GM10266 (cell line): ENCODE measurements at regions not wholly inside any gene's neighbourhood (a gene's known extent, or its start where the extent isn't known, plus 50 kb on each side); places are given as distances from the start of the nearest gene placed in this dataset.

Experiments
- DNase-seq: peaks from one replicate; pipeline ENCODE4 v3.0.0; 2012; ENCODE audit errors: extremely low spot score
- CTCF ChIP-seq: IDR thresholded peaks from 2 replicates; pipeline ENCODE4 v1.5.1; 2012; ENCODE audit warnings: mild to moderate bottlenecking, low read depth; ENCODE audit not compliant: control insufficient read depth, insufficient read depth; ENCODE audit errors: missing control alignments

DNA sequence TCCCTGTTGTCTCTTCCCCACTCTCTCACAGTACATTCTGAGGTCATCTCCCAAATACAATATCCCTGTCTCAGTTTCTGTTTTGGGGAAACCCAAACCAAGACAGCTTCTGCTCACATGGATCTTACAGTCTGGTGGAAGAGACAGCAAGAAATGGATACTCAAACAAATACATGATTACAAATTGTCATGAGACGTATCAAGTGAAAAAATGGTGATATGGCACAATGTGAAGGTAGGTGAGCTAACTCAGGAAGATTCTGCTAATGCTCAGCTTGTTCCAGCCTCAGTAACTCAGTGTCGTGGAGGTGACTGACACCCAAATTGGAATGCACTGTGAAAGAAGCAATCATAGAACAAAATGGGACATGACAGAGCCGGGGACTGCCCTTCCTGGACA lies 68.3 kb downstream of the CHST1 start:
- TF ChIP-seq CTCF, result no peak

DNA sequence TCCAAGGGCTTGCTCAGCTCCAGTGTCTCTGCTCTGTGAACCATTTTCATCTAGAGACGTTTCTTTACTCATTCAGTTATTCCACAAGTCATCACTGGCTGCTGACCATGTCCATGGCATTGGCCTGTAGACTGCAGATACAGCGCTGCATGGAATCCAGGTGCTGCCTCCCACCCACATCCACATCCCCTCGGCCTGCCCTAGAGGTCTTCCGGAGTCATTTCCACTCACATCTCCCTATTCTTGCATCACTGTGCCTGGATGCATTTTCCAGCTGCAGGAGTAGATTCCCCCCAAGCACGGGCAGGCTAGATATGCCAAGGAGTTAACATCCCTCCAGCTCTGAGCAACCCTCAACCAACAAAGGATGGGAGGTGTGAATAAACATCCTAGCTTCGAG lies 68.9 kb downstream of the CHST1 start:
- no peak for TF ChIP-seq CTCF

More for the DNA sequence above, 68.3 kb downstream of the CHST1 start:
- no peak for DNase-seq

DNA sequence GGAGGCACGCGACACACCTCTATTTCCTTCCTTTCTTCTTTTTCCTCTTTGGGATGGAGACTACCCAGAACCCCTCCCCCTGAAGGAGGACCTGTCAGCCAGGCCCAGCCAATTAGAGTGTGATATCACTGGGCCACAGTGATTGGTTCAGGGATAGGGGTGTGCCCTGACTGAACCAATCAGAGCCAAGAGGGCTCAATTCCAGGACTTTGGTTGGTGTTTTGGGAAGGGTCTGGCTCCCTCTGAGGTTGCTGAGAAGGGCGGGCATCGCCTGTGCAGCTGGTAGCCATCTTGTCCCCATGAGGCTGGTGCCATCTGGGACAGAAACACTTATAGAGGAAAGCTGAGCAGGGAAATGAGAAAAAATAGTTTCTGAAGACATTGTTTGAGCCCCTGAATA lies 71.4 kb downstream of the CHST1 start:
- no peak for DNase-seq
- TF ChIP-seq CTCF, result no peak

More for the DNA sequence above, 68.9 kb downstream of the CHST1 start:
- DNase-seq, result no peak

GRCh38 chr11:45592636-45593035 lies 72.8 kb downstream of the CHST1 start:
- TF ChIP-seq CTCF, result no peak
- DNase-seq, result no peak

DNA sequence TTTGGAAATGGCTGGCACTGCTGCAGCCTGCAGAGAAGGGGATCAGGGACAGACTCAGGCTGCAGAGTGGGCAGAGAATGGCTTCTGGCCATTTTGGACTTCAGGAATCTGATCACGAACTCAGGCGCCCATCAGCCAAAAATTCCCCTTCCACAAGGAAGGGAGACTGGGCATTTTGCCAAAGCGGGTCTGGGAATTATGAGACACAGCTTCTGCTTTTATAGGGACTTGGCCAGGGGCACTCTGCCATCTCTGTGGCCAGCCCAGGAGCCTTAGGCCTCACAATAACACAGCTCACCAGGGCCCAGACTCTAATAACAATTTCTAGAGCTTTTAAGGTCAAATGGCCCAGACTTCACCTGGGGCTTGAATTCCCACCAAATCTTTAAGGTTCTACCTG lies 74.7 kb downstream of the CHST1 start:
- no peak for TF ChIP-seq CTCF
- DNase-seq, result no peak

- no peak for TF ChIP-seq CTCF
- no peak for DNase-seq
Observed at GRCh38 chr11:45585205-45585604, 80.2 kb downstream of the CHST1 start.

DNA sequence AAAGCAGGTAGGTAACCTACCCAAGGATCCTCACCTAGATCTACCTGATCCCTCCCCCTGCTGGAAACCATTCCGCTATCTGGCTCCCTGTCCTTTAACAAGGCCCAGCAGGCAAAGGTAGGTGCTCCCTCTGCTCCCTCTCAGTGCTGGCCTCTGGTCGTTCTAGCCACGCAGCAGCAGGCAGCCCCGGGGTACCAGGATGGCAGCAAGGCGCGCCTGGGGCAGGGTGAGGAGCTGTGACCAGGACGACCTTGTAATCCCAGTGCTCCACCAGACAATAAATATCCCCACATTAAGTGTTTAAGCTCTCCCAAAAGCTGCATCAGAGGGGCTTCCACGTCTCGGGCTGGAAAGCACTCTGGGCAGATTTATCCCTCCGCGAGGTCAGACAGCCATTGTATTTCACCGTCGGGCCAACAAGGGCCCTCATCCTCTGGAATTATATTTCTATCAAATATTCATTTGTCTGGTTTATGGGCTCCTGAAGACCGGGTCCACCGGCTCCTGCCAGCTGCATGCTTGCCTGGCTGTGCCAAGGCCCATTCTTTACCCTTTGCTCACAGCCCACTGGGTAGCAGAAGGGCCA lies 81.3 kb downstream of the CHST1 start:
- no peak for DNase-seq
- TF ChIP-seq CTCF, result no peak
